ENCODE measurements at regions not wholly inside any gene's neighbourhood (a gene's known extent, or its start where the extent isn't known, plus 50 kb on each side); places are given as distances from the start of the nearest gene placed in this dataset.

- no peak for TF ChIP-seq NFYB (IDR thresholded peaks at IDR 0.05; ENCODE audit: insufficient read depth, low read depth, low read length)
- no peak for TF ChIP-seq CTCF (IDR thresholded peaks at IDR 0.05 in 2 of 3, conservative IDR thresholded peaks at IDR 0.05 in 1 of 3; ENCODE audit: control insufficient read depth in 2 of 3, extremely low read depth in 1 of 3, insufficient read depth in 1 of 3, low read depth in 3 of 3, low read length in 3 of 3)
- TF ChIP-seq EGR1 (IDR thresholded peaks at IDR 0.05; ENCODE audit: borderline replicate concordance in 1 of 2, low read depth in 2 of 2, low read length in 2 of 2), result no peak
- TF ChIP-seq JUND (IDR thresholded peaks at IDR 0.05; ENCODE audit: low read depth, low read length), result no peak
- TF ChIP-seq SUPT20H (IDR thresholded peaks at IDR 0.05; ENCODE audit: borderline replicate concordance, control insufficient read depth, low read depth, low read length), result no peak
Measured at GRCh38 chr17:33922971-33923370, 332.1 kb upstream of the CCL2 start.

Data from GM12878 (cell line).